ENCODE measurements at regions not wholly inside any gene's neighbourhood (a gene's known extent, or its start where the extent isn't known, plus 50 kb on each side); places are given as distances from the start of the nearest gene placed in this dataset.
A peak's percentile ranks its signal among the peaks of the same experiment; 100 is the strongest.

DNA sequence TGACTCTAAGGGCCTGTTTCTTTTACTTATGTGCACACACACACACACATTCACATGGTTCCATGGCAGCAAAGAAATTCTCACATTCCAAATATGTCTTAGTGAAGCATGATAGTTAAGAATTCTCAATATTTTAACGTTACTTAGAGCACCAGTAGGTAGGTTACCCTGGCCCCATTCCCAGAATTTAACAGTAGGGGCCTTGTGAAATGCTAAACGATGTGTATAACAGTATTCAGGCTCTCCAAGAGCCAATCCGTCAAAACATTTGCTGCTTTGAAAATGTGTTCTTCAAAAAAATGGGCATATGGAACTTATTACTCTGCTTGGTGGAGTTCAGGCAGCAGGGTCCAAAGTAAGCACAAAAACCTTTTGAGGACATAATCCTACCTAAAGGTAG lies 93.7 kb upstream of the DAB2 start:
- DNase-seq, result peak; percentile 70 to 89 (median 76)

DNA sequence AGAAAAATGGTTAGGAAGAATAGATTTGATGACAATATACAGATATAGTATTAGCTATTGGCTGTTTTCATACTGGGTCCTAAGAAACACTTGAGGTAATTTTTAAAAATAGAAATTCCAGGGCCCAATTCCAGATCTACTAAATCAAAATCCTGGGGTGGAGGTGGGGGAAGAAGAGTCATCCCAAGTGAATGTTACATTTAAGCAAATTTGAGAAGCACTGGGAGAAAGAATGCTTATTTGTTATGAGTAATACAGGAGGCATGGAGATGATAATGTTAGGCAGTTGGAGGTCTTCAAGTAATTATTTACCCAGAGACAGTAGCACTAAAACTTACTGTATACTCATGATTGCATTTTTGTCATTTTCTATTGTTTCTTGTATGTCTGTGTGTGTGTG lies 93.0 kb upstream of the DAB2 start:
- DNase-seq, result peak; percentile 67 to 94 (median 79)

DNA sequence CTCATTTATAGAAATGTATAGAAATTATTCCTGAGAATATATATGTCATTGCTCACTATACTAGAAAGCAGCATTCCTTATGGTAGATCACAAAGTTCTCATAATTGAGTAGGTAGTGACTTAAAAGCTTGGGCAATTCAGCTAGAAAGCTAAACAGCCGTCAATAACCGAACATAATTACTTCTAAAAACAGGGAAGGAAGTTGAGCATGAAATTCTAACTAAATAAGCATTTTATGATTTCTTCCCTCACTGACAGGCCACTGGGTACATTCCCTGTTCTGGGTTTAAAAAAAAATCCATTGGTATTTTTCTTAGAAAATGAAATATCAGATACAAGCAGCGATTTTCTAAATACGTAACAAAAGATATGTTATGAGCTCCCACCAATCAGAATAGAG lies 91.1 kb upstream of the DAB2 start:
- no peak for DNase-seq

DNA sequence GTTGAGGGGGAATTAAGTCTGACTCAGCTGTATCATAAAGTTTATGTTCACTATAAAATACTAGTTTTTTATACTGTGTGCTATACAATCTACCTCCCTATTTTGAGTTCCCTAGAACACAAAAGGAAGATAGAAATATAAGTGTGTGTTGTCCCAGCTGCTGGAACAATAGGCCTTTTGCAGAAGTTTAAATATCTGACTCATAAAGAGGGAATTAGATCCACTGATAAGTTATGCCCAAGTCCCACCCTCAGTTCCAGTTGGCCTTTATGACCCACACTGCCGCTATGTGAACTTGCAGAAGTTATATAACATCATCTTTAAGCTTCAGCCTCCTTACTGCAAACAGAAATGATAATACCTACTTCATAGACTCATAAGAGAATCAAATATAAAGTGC lies 88.5 kb upstream of the DAB2 start:
- DNase-seq, result no peak

DNA sequence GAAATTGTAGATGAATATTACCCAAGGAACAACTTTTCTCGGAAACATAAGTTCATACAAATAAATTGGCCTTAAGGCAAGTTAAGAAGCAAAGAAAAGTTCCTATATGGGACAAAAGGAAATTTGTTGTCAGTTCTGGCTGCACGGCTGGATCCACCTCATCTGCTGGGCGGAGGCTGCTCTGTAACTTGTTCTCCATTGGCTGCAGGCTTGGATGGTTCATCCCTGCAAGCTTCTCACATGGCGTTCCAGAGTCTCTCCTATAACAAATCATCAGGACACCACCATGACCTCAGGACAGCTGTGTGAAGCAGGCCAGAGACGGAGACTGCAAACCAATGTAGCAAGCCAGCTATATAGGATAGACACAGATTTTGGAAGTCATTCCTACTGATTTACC lies 81.4 kb upstream of the DAB2 start:
- peak; percentile 83 to 94 (median 84) for DNase-seq

DNA sequence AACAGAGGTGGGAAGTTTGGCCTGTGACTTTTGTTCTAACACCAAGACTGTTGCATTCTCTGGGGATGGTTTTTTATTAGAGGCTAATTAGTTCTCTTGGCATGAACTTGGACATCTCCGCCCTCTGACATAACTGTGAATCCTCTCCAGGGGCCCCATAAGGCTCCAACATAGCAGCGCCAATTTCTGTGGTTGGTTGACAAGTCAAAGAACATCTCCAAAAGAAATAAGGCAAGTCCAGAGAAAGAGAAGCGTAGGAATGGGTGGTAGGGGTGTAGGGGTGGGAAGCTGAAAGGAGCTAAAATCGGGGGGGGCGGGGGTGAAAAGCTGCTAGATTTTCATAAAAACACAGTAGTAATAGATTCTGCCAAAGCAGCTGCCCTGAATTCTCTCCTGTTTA lies 81.0 kb upstream of the DAB2 start:
- DNase-seq, result no peak

DNA sequence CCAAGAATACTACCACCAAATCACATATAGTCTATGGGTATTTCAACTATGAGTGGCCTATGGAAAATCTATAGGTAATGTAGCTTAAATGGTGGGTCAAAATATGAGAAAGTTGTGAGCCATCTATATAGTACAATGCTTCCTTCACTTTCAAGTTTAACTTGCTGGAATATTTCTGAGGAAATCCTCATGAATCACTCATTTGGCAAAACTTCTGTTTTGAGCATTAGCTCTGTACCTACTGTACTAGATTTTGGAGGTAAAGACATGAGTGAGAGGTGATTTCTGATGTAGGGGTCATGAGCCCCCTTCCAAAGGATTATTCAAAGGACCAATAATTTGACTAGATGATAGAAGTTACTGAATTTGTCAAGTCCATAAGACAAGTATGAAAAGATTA lies 80.6 kb upstream of the DAB2 start:
- DNase-seq, result no peak

DNA sequence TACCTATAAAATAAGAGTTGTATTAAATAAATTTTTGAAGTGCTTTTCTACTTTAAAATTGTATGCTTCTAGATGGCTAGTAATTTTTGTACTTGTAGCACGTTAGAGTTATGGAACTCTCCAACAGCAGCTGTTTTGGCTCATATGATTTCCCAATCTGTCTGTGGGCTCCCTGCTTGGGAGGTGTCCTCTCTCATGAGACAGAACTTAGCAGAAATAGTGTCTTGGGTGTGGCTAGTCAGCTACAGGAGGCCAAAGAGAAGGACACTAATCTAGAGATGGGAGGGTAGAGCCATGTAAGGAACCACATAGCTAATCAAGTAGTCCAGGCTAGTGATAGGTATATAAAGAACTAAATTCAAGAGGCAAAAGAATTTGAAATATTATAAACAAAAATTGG lies 78.4 kb upstream of the DAB2 start:
- no peak for DNase-seq

DNA sequence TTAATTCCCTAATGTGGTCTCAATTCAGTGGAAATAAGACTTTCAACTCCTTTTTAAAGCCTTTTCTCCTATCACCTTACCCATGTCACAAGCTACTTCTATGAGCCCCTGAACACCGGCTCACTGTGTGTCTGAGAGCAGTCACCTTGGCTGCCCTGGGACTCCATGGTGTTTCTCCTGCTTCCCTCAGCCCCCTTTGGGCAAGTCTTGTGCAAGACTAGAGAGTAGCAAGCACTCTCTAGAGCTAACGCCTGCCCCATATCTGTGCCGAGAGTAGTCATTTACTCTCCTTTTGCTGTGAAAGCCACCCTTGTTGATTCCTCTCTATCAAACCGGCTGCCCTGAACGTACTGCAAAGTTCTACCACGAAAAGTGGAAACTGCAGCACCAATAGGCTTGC lies 77.9 kb upstream of the DAB2 start:
- no peak for DNase-seq

DNA sequence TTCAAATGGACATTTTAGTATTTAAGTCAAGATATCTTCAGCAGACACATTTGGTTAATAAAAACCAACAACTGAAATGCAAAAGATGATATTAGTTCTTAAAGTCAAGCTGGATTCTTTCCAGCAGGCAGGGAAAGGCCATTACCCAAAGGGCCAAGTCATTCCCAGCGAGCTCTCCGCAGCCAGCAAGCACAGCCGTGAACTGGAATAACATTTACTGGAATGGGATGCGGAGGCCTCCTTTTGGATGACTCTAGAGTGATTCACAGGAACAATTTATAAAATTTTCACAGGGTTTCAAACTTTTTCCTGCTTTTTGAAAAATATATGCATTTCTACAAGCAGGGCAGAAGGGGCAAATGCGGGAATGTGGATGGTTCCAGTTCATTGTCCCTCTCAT lies 76.6 kb upstream of the DAB2 start:
- DNase-seq, result peak; percentile 89 to 95 (median 93)

DNA sequence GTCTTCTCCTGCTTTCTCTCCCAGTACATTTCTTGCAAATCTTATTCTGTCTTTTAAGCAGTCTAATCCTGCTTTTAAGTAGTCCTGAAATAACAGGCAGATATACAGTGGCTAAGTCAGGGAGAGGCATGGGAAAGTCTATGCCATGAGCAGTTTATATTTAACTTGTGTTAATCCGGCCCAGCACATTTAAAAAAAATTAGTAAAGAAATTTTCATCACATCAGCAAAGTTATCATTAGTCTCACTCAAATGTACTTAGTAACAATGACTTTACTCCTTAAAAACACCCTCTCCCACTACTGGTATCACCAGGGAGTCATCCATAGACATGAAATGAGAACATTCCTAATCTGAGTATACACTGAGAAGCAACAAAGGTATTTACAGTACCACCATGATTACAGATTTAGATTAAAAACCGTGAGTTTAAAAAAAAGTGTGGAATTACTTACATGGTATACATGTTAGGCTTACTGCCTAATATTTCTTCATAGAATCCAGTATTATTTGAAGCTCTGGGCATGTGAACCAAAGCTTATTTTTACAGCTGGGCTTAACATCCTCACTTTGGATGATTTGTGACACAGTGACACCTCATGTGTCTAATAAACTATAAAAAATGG lies 75.9 kb upstream of the DAB2 start:
- DNase-seq, result peak in 1 of 3 donors; percentile 58

DNA sequence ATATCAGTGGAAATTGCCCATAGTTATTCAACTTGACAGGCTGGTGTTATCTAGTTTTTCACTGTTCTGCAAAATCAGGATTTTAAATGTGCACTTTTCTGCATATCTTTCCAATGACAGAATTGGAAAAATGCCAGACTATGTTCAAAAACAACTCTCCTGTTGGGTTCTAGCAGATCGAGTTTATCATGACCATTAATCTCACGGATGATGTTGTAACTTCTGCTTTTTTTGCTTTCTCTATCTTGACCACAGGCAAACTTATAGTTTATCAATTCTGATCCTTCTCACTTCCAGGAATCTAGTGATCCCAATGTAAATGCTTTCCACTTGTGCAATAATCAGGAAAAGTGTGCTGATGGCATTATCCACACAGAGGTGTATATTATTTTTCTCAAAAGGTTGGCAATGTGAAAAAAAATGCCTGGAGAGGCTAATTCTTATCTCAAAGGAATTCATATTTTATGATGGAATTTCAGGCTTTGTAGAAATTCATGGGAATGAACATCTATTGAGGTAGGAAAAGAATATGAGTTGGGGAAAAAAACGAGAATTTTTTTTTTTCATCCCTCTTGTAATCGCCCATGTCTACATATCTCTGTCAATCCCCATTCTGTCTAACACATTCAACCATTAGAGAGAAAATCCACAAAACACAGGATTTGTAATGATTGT lies 73.6 kb upstream of the DAB2 start:
- no peak for DNase-seq

DNA sequence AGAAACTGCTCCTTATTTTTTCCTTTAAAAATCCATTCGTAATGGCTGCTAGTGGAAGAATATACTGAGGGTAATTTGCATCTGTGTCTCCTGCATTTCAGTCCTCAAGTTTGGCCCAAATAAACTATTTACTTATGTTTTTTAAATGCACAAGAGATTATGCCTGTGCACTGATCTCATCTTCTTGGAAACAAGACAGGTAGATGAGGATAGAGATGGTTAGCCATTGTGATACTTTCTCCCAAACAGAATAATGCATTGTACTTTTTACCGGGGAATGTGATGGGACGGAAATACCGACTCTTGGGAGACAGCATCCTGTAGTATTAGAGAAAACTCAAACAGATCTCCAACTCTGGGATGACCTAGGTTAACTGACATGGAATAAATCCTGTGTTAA lies 72.5 kb upstream of the DAB2 start:
- no peak for DNase-seq

DNA sequence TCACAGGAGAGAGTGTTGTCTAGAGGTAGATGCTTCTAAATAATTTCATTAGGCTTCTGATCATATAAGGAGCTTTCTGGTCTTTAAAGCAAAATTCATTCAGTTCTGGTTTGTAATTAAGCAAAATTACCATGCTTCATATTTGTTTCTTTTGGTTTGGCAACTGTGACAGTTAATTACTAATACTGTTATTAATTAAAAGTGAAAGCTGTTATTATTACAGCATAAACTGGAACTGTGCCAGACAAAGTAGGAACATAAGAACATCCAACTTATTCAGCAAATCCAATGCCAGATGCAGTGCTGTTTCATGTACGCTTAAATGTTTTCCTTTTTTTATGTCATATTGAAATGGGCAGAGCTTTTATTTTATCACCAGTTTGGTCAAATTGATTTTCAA lies 70.4 kb upstream of the DAB2 start:
- DNase-seq, result peak in 1 of 3 donors; percentile 60

DNA sequence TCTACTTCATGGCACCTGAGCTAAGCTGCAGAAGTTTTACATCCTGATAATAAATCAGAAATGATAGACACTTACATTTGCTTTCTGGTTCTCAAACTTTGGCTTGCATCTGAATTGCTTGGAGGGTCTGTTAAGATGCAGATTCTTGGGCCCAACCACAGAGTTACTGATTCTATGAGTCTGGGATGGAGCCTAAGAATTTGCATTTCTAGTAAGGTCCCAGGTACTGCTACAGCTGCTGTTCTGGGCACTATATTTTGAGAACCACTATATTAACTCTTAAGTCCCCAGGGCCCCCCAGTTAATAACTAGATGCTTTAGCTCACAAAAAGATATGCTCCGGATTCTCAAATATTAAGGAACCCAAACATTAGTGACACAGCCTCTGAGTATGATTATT lies 69.8 kb upstream of the DAB2 start:
- DNase-seq, result no peak

DNA sequence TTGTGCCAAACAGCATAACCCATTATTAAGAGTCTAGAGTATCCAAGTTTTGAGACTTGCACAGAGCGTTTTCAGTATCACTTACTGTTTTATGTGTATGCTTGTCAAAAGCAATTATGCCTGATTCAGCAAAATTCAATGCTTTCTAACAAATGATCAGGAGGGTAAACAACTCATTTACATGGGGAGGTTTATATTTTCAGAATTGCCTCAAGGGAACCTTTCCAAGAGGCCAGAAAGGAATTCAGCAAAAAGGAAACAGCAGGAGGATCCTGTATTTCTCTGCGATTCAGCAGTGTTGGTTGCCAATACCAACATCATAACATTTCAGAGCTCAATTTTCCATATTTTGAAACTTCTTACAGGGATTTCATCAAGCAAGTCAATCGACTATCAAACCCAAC lies 69.3 kb upstream of the DAB2 start:
- peak in 2 of 3 donors; percentile 64 to 83 for DNase-seq

DNA sequence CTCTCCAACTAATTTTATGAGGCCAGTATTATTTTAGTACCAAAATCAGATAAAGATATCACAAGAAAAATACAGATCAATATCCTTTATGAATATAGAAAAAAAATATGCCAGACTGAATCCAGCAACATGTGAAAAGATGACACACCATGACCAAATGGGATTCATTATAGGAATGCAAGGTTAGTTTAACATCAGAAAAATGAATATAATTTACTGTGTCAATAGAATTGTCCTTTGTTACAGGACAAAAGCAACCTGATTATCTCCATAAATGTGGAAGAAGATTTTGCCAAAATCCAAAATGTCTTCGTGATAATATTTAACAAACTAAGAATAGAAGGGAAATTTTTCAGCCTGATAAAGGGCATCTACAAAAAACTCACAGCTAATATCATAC lies 66.4 kb upstream of the DAB2 start:
- DNase-seq, result no peak

DNA sequence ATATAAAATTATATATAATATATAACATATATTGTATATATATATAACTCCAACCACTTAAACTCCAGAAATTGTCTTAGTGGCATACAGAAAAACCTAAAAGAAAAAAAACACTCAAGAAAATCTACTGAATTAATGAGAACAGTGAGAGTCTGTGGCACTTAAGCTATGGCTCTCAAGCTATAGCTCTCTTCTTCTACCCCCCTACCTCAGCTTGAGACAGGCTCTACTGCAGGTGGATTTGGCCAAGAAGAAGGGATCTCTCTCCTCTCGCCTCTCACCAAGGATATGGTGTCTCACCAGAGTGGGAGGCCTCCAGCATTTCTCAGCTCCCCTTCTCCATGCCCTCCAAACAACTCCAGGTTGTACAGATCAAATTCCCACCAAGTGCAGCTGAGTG lies 64.5 kb upstream of the DAB2 start:
- DNase-seq, result no peak

DNA sequence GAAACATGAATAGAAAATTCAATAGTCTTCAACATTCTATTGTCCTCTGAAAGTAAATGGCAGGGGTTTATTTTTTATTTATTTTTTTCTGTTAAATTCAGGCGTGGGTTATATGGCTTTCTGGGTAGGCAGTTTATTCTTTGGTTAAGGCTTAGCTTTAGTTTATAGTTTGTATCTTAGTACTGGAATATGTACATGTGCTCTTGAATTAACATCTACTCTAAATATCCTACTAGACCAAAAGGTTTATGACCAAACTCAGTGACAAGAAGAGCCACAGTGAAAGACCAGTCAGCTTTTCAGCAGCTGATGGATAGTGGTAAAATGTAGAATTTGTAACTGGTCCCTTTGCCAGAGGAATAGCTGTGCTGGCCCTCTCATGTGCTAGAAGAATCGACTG lies 62.0 kb upstream of the DAB2 start:
- no peak for DNase-seq

DNA sequence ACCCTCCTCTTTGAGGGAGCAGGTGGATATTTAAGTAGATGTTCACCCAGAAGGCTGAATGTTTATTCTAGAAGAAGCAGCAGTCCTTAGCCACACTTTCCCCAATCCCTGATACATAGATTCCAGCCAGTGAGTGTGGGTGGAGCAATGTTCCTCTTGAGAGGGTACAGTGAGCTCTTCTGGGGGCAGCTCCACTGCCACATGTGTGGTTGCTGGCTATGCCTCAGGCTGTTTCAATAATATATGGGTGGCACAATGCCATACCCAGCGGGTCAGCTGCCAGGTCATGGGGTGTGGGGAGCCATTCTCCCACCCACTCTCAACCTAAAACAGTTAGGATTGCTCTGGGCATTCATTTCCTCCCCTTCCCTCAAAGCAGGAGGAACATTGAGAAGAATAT lies 61.6 kb upstream of the DAB2 start:
- no peak for DNase-seq

DNA sequence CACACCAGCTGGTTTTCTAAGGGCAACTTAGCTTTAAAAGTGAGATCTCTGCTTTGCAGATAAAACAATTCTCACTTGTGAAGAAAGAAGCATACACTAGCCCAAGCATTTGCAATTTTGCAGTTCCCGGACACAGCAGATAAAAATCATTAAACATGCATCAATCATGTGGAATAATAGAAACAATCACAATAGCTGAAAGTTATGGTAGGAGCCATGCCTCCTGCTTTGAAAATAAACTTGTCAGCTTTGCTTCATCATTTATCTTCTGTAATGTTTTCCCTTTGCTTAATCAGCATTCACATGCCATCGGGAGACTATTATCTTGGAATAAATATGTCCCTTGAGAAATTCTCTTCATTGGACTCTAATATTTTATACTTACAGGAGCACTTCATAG lies 60.3 kb upstream of the DAB2 start:
- no peak for DNase-seq

DNA sequence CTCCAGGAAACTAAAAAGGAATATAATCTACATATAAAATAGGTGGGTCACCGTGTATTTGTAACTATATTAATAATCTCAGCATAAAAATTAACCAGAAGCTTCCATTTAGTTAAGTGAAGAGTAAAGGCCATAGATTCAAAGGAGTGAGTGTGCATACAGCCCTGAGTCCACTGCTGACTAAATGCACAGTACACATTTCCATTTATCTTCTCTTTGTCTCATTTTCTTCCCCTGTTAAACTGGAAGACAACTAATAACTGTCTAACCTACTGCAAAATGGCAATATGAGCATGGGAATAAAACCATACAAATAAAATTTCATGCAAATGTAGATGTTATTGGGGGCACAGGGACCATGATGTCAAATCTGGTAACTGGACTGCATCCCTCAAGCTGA lies 59.9 kb upstream of the DAB2 start:
- no peak for DNase-seq

DNA sequence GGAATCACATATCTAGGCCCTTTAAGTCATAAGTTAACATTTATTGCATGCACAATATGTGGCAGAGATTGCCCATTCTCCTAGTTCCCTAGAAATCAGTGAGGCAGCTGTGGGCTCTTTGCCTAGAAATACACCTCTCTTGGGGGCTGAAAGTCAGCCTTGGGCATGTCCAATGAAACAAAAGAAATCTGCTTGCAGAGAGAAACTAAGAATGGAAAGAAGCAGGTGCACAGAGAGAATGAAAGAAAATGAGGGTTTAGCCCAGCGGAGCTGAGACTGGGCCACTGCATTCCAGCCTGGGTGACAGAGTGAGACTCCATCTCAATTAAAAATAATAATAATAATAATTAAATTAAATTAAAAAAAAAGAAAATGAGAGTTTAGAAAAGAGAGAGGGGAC lies 57.3 kb upstream of the DAB2 start:
- DNase-seq, result no peak

DNA sequence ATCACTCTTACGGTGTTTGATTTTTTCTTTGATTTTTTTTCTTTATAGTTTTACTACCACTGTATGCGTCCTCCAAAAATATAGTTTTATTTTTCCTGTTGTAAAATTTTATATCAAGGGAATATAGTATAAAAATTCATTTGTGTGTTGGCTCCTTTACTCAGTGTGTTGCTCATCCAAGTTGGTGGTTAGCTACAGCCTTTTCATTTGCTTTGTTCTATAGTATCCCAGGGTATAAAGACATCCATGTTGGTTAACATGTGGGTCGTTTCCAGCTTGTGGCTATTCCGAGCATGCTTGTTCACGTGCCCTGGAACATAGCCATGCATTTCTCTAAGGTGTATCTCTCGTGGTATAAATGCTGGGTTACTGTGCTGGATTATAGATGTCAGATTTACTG lies 54.8 kb upstream of the DAB2 start:
- no peak for DNase-seq
